ENCODE measurements at regions not wholly inside any gene's neighbourhood (a gene's known extent, or its start where the extent isn't known, plus 50 kb on each side); places are given as distances from the start of the nearest gene placed in this dataset.

DNA sequence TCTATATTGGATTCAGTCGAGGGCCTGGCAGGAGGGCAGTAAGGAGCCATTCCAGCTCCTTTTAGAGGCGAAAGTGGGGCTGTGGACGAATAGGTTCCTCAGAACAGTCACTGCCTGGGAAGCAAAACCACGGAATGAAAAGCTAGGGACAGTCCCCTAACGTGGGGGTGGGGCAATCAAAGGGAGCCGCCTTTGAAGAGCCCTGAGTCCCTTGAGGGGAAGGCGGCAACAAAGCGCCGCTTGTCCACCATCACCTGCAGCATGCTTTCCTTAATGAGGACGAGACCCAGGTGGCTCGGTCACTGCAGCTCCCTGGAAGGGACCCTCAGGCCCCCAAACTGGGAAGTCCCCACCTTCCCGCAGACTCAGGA, 184.7 kb downstream of the ETS2 start:
- no peak for TF ChIP-seq ZFX (IDR thresholded peaks at IDR 0.05; ENCODE audit: borderline replicate concordance)
- TF ChIP-seq, protein P1, sequence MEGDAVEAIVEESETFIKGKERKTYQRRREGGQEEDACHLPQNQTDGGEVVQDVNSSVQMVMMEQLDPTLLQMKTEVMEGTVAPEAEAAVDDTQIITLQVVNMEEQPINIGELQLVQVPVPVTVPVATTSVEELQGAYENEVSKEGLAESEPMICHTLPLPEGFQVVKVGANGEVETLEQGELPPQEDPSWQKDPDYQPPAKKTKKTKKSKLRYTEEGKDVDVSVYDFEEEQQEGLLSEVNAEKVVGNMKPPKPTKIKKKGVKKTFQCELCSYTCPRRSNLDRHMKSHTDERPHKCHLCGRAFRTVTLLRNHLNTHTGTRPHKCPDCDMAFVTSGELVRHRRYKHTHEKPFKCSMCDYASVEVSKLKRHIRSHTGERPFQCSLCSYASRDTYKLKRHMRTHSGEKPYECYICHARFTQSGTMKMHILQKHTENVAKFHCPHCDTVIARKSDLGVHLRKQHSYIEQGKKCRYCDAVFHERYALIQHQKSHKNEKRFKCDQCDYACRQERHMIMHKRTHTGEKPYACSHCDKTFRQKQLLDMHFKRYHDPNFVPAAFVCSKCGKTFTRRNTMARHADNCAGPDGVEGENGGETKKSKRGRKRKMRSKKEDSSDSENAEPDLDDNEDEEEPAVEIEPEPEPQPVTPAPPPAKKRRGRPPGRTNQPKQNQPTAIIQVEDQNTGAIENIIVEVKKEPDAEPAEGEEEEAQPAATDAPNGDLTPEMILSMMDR (IDR thresholded peaks at IDR 0.05): no peak
- H3K27ac ChIP-seq: no peak overlapping the region

DNA sequence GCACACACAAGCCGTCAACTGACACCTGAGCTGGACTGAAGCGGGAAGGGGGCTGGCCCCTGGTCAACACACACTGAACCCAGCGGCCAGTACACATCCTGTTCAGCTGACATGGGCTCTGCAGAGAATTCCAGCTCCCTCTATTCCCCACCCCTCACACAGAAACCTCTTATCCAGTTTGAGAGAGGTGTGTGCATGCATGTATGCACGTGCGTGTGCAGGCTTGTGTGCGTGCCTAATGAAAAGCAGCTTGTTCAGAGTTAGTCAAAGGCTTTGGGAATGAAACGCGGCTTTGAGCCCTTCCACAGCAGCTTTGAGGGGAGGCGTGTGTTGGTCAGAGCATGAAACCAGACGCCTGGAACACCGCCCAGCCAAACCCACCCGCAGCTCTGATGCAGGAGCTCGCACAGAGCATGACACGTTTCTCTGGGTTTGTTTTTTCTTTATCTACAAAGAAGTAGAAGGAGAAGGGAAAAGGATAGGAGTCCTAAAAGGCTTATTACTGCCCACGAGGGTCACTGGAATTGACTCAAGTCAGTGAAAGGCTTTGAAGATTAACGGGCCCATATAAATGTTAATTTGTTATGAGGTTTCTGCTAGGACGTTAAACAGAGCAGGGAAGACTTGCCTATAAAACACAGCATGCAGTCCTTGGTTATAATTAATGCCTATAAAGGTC, 184.2 kb downstream of the ETS2 start:
- H3K27ac ChIP-seq: no peak overlapping the region
- no peak for TF ChIP-seq ZFX (IDR thresholded peaks at IDR 0.05; ENCODE audit: borderline replicate concordance)
- TF ChIP-seq, protein P1 (IDR thresholded peaks at IDR 0.05): no peak

- H3K27ac ChIP-seq: no peak overlapping the region
Measured at GRCh38 chr21:38989379-38989744, 183.6 kb downstream of the ETS2 start.

GRCh38 chr21:38988509-38989378, 183.0 kb downstream of the ETS2 start:
- no peak for TF ChIP-seq ZFX (IDR thresholded peaks at IDR 0.05; ENCODE audit: borderline replicate concordance)
- TF ChIP-seq, protein P1 (IDR thresholded peaks at IDR 0.05): no peak
- no peak overlapping the region for H3K27ac ChIP-seq

More at GRCh38 chr21:38989379-38989744, 183.6 kb downstream of the ETS2 start:
- no peak for TF ChIP-seq ZFX (IDR thresholded peaks at IDR 0.05; ENCODE audit: borderline replicate concordance)
- TF ChIP-seq, protein P1 (IDR thresholded peaks at IDR 0.05): no peak

GRCh38 chr21:38987633-38988508, 182.1 kb downstream of the ETS2 start:
- TF ChIP-seq ZFX (IDR thresholded peaks at IDR 0.05; ENCODE audit: borderline replicate concordance): no peak
- TF ChIP-seq, protein P1 (IDR thresholded peaks at IDR 0.05): no peak
- H3K27ac ChIP-seq: no peak overlapping the region

DNA sequence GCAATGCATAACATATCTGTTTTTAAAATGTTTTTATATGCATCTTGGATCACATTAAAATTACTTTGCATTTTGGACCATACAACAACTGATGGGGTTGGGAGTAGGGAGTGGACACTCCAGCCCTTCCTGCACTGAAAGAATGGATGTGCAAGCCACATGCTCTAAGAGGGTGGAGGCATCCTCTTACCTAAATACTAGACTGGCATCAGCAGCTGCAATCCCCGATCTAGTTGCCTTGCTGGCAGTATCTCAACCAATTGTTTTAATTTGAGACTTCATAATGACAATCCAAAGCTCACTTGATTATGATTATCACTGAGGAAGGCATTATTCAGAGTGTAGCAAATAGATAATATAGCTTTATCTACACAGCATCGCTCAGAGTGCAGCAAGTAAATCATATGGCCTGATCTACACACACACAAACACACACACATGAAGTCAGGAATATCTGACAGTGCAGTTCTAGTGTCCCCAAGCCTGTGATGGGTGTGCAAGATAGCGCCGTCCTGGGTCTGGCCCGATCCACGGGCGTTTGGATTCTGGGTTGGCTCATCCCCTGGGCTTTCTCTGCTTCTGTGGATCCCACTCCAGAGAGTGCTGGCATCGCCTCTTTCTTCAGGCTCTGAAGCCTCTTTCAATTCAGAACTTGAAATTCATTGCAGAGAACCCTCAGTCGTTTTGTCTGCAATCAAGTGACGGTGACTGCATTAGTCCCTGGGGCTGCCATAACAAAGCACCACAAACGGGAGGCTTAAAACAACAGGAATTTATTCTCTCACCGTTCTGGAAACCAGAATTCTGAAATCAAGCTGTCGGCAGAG, 181.3 kb downstream of the ETS2 start:
- H3K27ac ChIP-seq: no peak overlapping the region
- no peak for TF ChIP-seq ZFX (IDR thresholded peaks at IDR 0.05; ENCODE audit: borderline replicate concordance)
- TF ChIP-seq, protein P1 (IDR thresholded peaks at IDR 0.05): no peak

All from 22Rv1 (cell line).